Spleen (tissue), 11 donors: ENCODE measurements at regions not wholly inside any gene's neighbourhood (a gene's known extent, or its start where the extent isn't known, plus 50 kb on each side); places are given as distances from the start of the nearest gene placed in this dataset.

Source experiments
- DNase-seq: peaks from one replicate; pipeline ENCODE4 v3.0.0-alpha.2; 2020
- H3K27ac ChIP-seq, 8 donors: fragments of 200-600 bp; sonication (generic) in 7 of 8; 1 replicate in 4 of 8; 2 replicates in 4 of 8; pipeline versions ENCODE4 v1.5.0 to v1.8.0; 2016 to 2021; ENCODE audit warnings: inconsistent platforms in 4 of 8, mild to moderate bottlenecking in 4 of 8, moderate library complexity in 1 of 8
- H3K27me3 ChIP-seq, 7 donors: fragments of 200-600 bp; sonication (generic) in 6 of 7; replicated peaks in 1 of 7; 1 replicate in 4 of 7; 2 replicates in 3 of 7; pipeline versions ENCODE4 v1.5.0 to v1.8.0; 2016 to 2021; ENCODE audit warnings: inconsistent platforms in 3 of 7, mild to moderate bottlenecking in 1 of 7
- H3K36me3 ChIP-seq, 6 donors: fragments of 200-600 bp; sonication (generic) in 5 of 6; 1 replicate in 4 of 6; 2 replicates in 2 of 6; pipeline versions ENCODE4 v1.5.0 to v1.8.0; 2016 to 2021; ENCODE audit warnings: inconsistent platforms in 2 of 6
- H3K4me1 ChIP-seq, 6 donors: fragments of 200-600 bp; sonication (generic) in 5 of 6; 1 replicate in 3 of 6; 2 replicates in 3 of 6; pipeline versions ENCODE4 v1.5.0 to v1.8.0; 2016 to 2021; ENCODE audit warnings: inconsistent platforms in 3 of 6
- H3K4me3 ChIP-seq, 8 donors: fragments of 200-600 bp; sonication (generic) in 7 of 8; 1 replicate in 4 of 8; 2 replicates in 4 of 8; pipeline versions ENCODE4 v1.5.0 to v1.8.0; 2016 to 2021; ENCODE audit warnings: inconsistent platforms in 4 of 8, mild to moderate bottlenecking in 4 of 8, moderate library complexity in 2 of 8
- H3K9me3 ChIP-seq, 8 donors: fragments of 200-600 bp; sonication (generic) in 7 of 8; 1 replicate in 4 of 8; 2 replicates in 4 of 8; pipeline versions ENCODE4 v1.5.0 to v1.8.0; 2016 to 2021; ENCODE audit warnings: inconsistent platforms in 4 of 8
- POLR2A ChIP-seq, 3 donors: fragments of 450-650 bp; IDR thresholded peaks; one replicate each; pipeline ENCODE4 v1.5.1; 2017; ENCODE audit warnings: antibody characterized with exemption in 3 of 3, mild to moderate bottlenecking in 1 of 3
- POLR2AphosphoS5 ChIP-seq, 3 donors: sonication (generic); formaldehyde crosslinking; IDR thresholded peaks; one replicate each; pipeline ENCODE4 v1.5.1; 2017; ENCODE audit warnings: antibody characterized with exemption in 3 of 3
- WGBS, 5 donors: extraction: QIAGEN DNeasy Blood & Tissue Kit in 3 of 5; methylation state at CpG; one replicate each; pipeline versions ENCODE4 v1.1.5 to v1.1.7; 2013 to 2018; 5-methylcytosine and 5-hydroxymethylcytosine counted together
- intact Hi-C: fragments of 100-400 bp; cut with DNase I; formaldehyde crosslinking; loops from one replicate; pipeline ENCODE4 v1.15.0; 2023; ENCODE audit warnings: low total_unique reads
- TF ChIP-seq, protein P1 (sequence below), 11 experiments: fragments of 200-600 bp in 7 of 11; fragments of 450-650 bp in 4 of 11; sonication (generic) in 4 of 11; IDR thresholded peaks in 8 of 11; conservative IDR thresholded peaks in 3 of 11; 1 replicate in 7 of 11; 2 replicates in 4 of 11; pipeline versions ENCODE4 v1.4.0 to v1.8.0; 2016 to 2021; ENCODE audit warnings: antibody characterized with exemption in 11 of 11, inconsistent platforms in 4 of 11, mild to moderate bottlenecking in 1 of 11
- donor health status: healthy with polysubstance abuse.
- donor health status: DM: no; HTN: no; CAD: no; lungs with moderate emphysema.
- donor health status: DM: no; HTN: no; CAD: no.
- donor health status: Bipolar disorder and iron deficiency.
- donor health status: healthy.
- donor health status: DM: no; HTN: no; CAD: no.
- donor health status: DM: yes; HTN: yes; CAD: no.

DNA sequence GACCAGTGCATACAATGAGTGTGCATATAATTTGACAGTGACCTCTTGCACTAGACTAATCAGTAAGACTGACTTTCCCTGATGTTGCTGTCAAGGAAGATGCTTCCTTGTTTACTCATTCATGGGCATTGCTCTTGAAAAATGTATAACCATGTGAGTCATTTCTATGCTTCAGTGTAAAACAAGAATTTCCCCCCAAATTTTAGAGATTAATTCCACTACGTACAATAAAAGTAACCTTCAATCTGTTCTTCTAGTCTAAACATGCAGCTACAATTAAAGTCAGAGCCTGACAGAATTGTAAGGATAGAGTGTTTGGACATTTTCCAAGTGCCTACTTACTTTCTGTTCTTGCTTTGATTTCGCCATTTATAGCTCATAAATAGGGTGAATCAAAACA lies 935.7 kb downstream of the RAPGEF2 start:
- intact Hi-C loops: no loop called here
- WGBS, 5 donors: 56 to 66% (median 64%) methylated on average over 2 of the region's 2 CpGs
- Histone ChIP-seq H3K4me1 (no peaks in the 10 kb centered on the region), H3K4me3 (no peak overlapping the region), H3K9me3 (peaks cover 0 to 23% (median 6%) of the 10 kb centered on the region in 8 donors), H3K27ac (no peak overlapping the region), H3K36me3 (no peaks in the 10 kb centered on the region), H3K27me3 (no peaks in the 10 kb centered on the region)
- TF ChIP-seq, protein P1, sequence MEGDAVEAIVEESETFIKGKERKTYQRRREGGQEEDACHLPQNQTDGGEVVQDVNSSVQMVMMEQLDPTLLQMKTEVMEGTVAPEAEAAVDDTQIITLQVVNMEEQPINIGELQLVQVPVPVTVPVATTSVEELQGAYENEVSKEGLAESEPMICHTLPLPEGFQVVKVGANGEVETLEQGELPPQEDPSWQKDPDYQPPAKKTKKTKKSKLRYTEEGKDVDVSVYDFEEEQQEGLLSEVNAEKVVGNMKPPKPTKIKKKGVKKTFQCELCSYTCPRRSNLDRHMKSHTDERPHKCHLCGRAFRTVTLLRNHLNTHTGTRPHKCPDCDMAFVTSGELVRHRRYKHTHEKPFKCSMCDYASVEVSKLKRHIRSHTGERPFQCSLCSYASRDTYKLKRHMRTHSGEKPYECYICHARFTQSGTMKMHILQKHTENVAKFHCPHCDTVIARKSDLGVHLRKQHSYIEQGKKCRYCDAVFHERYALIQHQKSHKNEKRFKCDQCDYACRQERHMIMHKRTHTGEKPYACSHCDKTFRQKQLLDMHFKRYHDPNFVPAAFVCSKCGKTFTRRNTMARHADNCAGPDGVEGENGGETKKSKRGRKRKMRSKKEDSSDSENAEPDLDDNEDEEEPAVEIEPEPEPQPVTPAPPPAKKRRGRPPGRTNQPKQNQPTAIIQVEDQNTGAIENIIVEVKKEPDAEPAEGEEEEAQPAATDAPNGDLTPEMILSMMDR (IDR thresholded peaks at IDR 0.05 in 8 of 11, conservative IDR thresholded peaks at IDR 0.05 in 3 of 11): no peak
- TF ChIP-seq POLR2AphosphoS5 (IDR thresholded peaks at IDR 0.05) (no peak), POLR2A (IDR thresholded peaks at IDR 0.05) (no peak)
- no peak for DNase-seq

DNA sequence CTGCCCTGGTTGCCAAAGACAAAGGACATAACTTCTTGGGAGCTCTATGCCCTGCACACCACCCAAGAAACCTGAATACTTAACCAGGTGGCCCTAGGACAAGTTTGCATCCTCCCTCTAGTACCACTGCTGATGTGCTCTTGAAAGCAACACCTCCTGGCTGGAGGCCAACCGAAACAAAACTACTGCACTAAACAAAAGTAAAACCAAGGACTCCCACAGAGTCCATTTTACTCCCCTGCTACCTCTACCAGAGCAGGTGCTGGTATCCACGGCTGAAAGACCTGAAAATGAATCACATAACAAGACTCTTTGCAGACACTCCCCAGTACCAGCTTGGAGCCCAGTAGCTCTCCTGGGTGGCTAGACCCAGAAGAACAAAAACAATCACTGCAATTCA lies 941.8 kb downstream of the RAPGEF2 start:
- Histone ChIP-seq H3K27ac (no peak overlapping the region), H3K4me1 (no peaks in the 10 kb centered on the region), H3K36me3 (no peaks in the 10 kb centered on the region), H3K9me3 (peaks cover 0 to 25% (median 7%) of the 10 kb centered on the region in 8 donors), H3K27me3 (no peaks in the 10 kb centered on the region), H3K4me3 (no peak overlapping the region)
- 72 to 94% (median 75%) methylated on average over 2 of the region's 2 CpGs for WGBS, 5 donors
- intact Hi-C loops: no loop called here
- TF ChIP-seq POLR2AphosphoS5 (IDR thresholded peaks at IDR 0.05): no peak
- TF ChIP-seq, protein P1 (IDR thresholded peaks at IDR 0.05 in 8 of 11, conservative IDR thresholded peaks at IDR 0.05 in 3 of 11): no peak
- TF ChIP-seq POLR2A (IDR thresholded peaks at IDR 0.05): no peak
- no peak for DNase-seq

- H3K9me3 ChIP-seq: peaks cover 0 to 26% (median 9%) of the 10 kb centered on the region in 8 donors
- no peak overlapping the region for H3K27ac ChIP-seq
- TF ChIP-seq POLR2A (IDR thresholded peaks at IDR 0.05): no peak
- WGBS, 5 donors: 71 to 86% (median 74%) methylated on average over 2 of the region's 2 CpGs
- H3K4me3 ChIP-seq: no peak overlapping the region
- H3K27me3 ChIP-seq: no peaks in the 10 kb centered on the region
- H3K36me3 ChIP-seq: no peaks in the 10 kb centered on the region
- intact Hi-C loops: no loop called here
- H3K4me1 ChIP-seq: no peaks in the 10 kb centered on the region
- no peak for DNase-seq
Measured at GRCh38 chr4:160082432-160083207, 979.7 kb downstream of the RAPGEF2 start.

DNA sequence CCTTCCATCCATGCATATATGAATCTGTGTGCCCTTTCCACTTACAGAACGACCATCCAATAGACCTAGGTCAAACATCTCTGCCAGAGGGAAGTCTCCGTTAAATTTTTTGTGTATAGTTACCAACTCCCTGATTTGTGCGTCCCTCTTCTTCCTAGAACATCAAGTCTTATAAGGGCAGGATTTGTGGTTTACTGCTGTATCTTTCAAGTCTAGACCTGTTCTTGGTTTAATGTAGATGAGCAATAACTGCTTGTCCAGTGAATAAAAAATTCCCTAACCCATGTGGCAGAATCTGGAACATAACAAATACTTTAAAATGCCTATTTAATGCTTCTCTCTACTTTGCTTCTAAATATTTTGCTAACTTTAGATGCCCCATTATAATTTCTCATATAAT lies 988.8 kb downstream of the RAPGEF2 start:
- Histone ChIP-seq H3K36me3 (no peaks in the 10 kb centered on the region), H3K4me1 (no peaks in the 10 kb centered on the region), H3K9me3 (peaks cover 0 to 33% (median 16%) of the 10 kb centered on the region in 8 donors), H3K27ac (no peak overlapping the region), H3K4me3 (no peak overlapping the region), H3K27me3 (no peaks in the 10 kb centered on the region)
- intact Hi-C loops: no loop called here
- DNase-seq: no peak
- WGBS, 5 donors: 75 to 85% (median 83%) methylated on average over 3 of the region's 3 CpGs
- TF ChIP-seq POLR2A (IDR thresholded peaks at IDR 0.05) (no peak), POLR2AphosphoS5 (IDR thresholded peaks at IDR 0.05) (no peak)
- TF ChIP-seq, protein P1 (IDR thresholded peaks at IDR 0.05 in 8 of 11, conservative IDR thresholded peaks at IDR 0.05 in 3 of 11): no peak
